Neural cell (in vitro differentiated cells): ENCODE measurements at regions not wholly inside any gene's neighbourhood (a gene's known extent, or its start where the extent isn't known, plus 50 kb on each side); places are given as distances from the start of the nearest gene placed in this dataset.

ENCODE experiments used
- H2AFZ ChIP-seq: fragments of 200-600, 300-800 bp; sonication (generic), shearing (Covaris generic); 2 replicates; pipeline ENCODE4 v1.6.0; 2014; ENCODE audit warnings: low read depth, mild to moderate bottlenecking, antibody characterized with exemption, low read length, moderate library complexity
- H3F3A ChIP-seq: fragments of 200-600 bp; shearing (Covaris generic); 2 replicates; pipeline ENCODE4 v1.6.1; 2016; ENCODE audit warnings: mild to moderate bottlenecking, moderate library complexity, mixed read lengths, antibody characterized with exemption, low read length; ENCODE audit not compliant: insufficient read depth, poor library complexity, severe bottlenecking
- H3K27ac ChIP-seq: fragments of 200-600, 300-800 bp; sonication (generic), shearing (Covaris generic); 2 replicates; pipeline ENCODE4 v1.5.1; 2014; ENCODE audit warnings: mild to moderate bottlenecking, low read length, moderate library complexity
- H3K27me3 ChIP-seq: fragments of 300-800, 200-600 bp; sonication (generic), shearing (Covaris generic); 2 replicates; pipeline ENCODE4 v1.6.0; 2014; ENCODE audit warnings: mild to moderate bottlenecking, low read depth, low read length, moderate library complexity; ENCODE audit not compliant: insufficient read depth
- H3K36me3 ChIP-seq: fragments of 300-800, 200-600 bp; sonication (generic), shearing (Covaris generic); 2 replicates; pipeline ENCODE4 v1.5.1; 2014; ENCODE audit warnings: mild to moderate bottlenecking, antibody characterized with exemption, low read length, moderate library complexity; ENCODE audit not compliant: insufficient read depth
- H3K4me2 ChIP-seq: fragments of 300-800, 200-600 bp; sonication (generic), shearing (Covaris generic); 2 replicates; pipeline ENCODE4 v1.6.0; 2014; ENCODE audit warnings: mild to moderate bottlenecking, low read length
- H3K4me3 ChIP-seq: fragments of 300-800, 200-600 bp; sonication (generic), shearing (Covaris generic); 2 replicates; pipeline ENCODE4 v1.5.1; 2014; ENCODE audit warnings: mild to moderate bottlenecking, low read length, moderate library complexity
- H3K79me2 ChIP-seq: fragments of 200-600 bp; shearing (Covaris generic); replicated peaks from 2 replicates; pipeline ENCODE4 v1.6.0; 2014; ENCODE audit warnings: mild to moderate bottlenecking, low read length, moderate library complexity; ENCODE audit not compliant: insufficient read depth
- H3K9ac ChIP-seq: fragments of 300-800, 200-600 bp; sonication (generic), shearing (Covaris generic); 2 replicates; pipeline ENCODE4 v1.6.1; 2016; ENCODE audit warnings: mild to moderate bottlenecking, low read length, mixed read lengths
- H3K9me2 ChIP-seq: fragments of 200-600 bp; shearing (Covaris generic); 2 replicates; pipeline ENCODE4 v1.6.1; 2016; ENCODE audit warnings: mild to moderate bottlenecking, low read length, mixed read lengths; ENCODE audit not compliant: insufficient read depth
- H3K9me3 ChIP-seq: fragments of 200-600, 300-800 bp; sonication (generic), shearing (Covaris generic); 2 replicates; pipeline ENCODE4 v1.6.1; 2016; ENCODE audit warnings: mild to moderate bottlenecking, mixed run types, low read length, moderate library complexity, mixed read lengths
- H4K20me1 ChIP-seq: fragments of 200-600 bp; shearing (Covaris generic); 2 replicates; pipeline ENCODE4 v1.6.1; 2016; ENCODE audit warnings: mild to moderate bottlenecking, mixed run types; ENCODE audit not compliant: insufficient read depth
- EP300 ChIP-seq: fragments of 450-650 bp; conservative IDR thresholded peaks from 2 replicates; pipeline ENCODE4 v1.6.1; 2014; ENCODE audit warnings: antibody characterized with exemption, mild to moderate bottlenecking, moderate library complexity; ENCODE audit not compliant: poor library complexity, severe bottlenecking
- EZH2 ChIP-seq: fragments of 200-600, 300-800 bp; shearing (Covaris generic), sonication (generic); IDR thresholded peaks from 2 replicates; pipeline ENCODE4 v1.6.1; 2014; ENCODE audit warnings: antibody characterized with exemption, low read length, borderline replicate concordance, mild to moderate bottlenecking; ENCODE audit not compliant: insufficient read depth, poor library complexity, severe bottlenecking
- MXI1 ChIP-seq: fragments of 450-650 bp; conservative IDR thresholded peaks from 2 replicates; pipeline ENCODE4 v1.6.1; 2014; ENCODE audit warnings: antibody characterized with exemption, mild to moderate bottlenecking; ENCODE audit not compliant: poor library complexity, severe bottlenecking
- POLR2AphosphoS5 ChIP-seq: IDR thresholded peaks from 2 replicates; pipeline ENCODE4 v1.6.1; 2012
- RAD21 ChIP-seq: fragments of 450-650 bp; conservative IDR thresholded peaks from 2 replicates; pipeline ENCODE4 v1.6.1; 2014; ENCODE audit warnings: antibody characterized with exemption, mild to moderate bottlenecking, moderate library complexity
- SMC3 ChIP-seq: fragments of 450-650 bp; conservative IDR thresholded peaks from 2 replicates; pipeline ENCODE4 v1.6.1; 2014; ENCODE audit warnings: antibody characterized with exemption, mild to moderate bottlenecking, moderate library complexity; ENCODE audit not compliant: poor library complexity
- TAF1 ChIP-seq: IDR thresholded peaks from 2 replicates; pipeline ENCODE4 v1.6.1; 2012; ENCODE audit warnings: low read depth
- TF ChIP-seq, protein P1 (sequence below): IDR thresholded peaks from 2 replicates; pipeline ENCODE4 v1.6.1; 2012; ENCODE audit warnings: borderline replicate concordance
- TF ChIP-seq, protein P2 (sequence below): fragments of 450-650 bp; IDR thresholded peaks from 2 replicates; pipeline ENCODE4 v1.5.1; 2014; ENCODE audit warnings: antibody characterized with exemption, mild to moderate bottlenecking, moderate library complexity; ENCODE audit not compliant: poor library complexity, severe bottlenecking

- Histone ChIP-seq H3K36me3 (no peaks in the 10 kb centered on the region), H3K27me3 (no peaks in the 10 kb centered on the region), H3K9me2 (no peaks in the 10 kb centered on the region), H3K79me2 (no peaks in the 10 kb centered on the region), H4K20me1 (no peaks in the 10 kb centered on the region), H3F3A (no peaks in the 10 kb centered on the region), H3K4me2 (no peak overlapping the region), H2AFZ (no peak overlapping the region), H3K4me3 (no peak overlapping the region), H3K27ac (no peak overlapping the region), H3K9me3 (no peaks in the 10 kb centered on the region), H3K9ac (no peak overlapping the region)
- TF ChIP-seq, protein P1, sequence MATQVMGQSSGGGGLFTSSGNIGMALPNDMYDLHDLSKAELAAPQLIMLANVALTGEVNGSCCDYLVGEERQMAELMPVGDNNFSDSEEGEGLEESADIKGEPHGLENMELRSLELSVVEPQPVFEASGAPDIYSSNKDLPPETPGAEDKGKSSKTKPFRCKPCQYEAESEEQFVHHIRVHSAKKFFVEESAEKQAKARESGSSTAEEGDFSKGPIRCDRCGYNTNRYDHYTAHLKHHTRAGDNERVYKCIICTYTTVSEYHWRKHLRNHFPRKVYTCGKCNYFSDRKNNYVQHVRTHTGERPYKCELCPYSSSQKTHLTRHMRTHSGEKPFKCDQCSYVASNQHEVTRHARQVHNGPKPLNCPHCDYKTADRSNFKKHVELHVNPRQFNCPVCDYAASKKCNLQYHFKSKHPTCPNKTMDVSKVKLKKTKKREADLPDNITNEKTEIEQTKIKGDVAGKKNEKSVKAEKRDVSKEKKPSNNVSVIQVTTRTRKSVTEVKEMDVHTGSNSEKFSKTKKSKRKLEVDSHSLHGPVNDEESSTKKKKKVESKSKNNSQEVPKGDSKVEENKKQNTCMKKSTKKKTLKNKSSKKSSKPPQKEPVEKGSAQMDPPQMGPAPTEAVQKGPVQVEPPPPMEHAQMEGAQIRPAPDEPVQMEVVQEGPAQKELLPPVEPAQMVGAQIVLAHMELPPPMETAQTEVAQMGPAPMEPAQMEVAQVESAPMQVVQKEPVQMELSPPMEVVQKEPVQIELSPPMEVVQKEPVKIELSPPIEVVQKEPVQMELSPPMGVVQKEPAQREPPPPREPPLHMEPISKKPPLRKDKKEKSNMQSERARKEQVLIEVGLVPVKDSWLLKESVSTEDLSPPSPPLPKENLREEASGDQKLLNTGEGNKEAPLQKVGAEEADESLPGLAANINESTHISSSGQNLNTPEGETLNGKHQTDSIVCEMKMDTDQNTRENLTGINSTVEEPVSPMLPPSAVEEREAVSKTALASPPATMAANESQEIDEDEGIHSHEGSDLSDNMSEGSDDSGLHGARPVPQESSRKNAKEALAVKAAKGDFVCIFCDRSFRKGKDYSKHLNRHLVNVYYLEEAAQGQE = no peak
- TF ChIP-seq SMC3 = no peak
These were observed 514.0 kb downstream of the MCTP2 start for GRCh38 chr15:94745371-94745770.

DNA sequence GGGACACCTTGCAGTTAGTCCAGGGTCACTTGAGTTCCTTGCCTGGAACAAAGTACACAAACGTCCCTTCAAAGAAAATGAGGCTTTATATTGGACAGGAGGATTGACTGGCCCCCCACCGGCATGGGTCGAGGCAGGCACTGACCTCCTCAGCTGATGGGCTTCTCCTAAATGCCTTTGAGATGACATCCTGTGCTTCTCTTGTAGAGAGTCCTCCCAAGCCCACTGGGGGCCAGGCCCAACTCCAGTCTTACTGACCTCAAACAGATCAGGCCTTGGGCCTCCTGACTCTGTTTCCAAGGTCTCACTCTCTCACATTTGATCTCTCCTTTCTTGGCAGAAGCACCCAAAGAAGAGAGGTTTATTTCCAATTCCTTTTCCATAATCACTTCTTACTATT, 516.1 kb downstream of the MCTP2 start:
- Histone ChIP-seq H3K79me2 (no peaks in the 10 kb centered on the region), H3K4me2 (no peak overlapping the region), H3K4me3 (no peak overlapping the region), H3K27me3 (no peaks in the 10 kb centered on the region), H4K20me1 (no peaks in the 10 kb centered on the region), H3K9ac (no peak overlapping the region), H3K27ac (no peak overlapping the region), H3K9me3 (no peaks in the 10 kb centered on the region), H3F3A (no peaks in the 10 kb centered on the region), H3K36me3 (no peaks in the 10 kb centered on the region), H2AFZ (no peak overlapping the region), H3K9me2 (no peaks in the 10 kb centered on the region)
- no peak for TF ChIP-seq SMC3
- TF ChIP-seq EP300 = no peak
- TF ChIP-seq POLR2AphosphoS5 = no peak

DNA sequence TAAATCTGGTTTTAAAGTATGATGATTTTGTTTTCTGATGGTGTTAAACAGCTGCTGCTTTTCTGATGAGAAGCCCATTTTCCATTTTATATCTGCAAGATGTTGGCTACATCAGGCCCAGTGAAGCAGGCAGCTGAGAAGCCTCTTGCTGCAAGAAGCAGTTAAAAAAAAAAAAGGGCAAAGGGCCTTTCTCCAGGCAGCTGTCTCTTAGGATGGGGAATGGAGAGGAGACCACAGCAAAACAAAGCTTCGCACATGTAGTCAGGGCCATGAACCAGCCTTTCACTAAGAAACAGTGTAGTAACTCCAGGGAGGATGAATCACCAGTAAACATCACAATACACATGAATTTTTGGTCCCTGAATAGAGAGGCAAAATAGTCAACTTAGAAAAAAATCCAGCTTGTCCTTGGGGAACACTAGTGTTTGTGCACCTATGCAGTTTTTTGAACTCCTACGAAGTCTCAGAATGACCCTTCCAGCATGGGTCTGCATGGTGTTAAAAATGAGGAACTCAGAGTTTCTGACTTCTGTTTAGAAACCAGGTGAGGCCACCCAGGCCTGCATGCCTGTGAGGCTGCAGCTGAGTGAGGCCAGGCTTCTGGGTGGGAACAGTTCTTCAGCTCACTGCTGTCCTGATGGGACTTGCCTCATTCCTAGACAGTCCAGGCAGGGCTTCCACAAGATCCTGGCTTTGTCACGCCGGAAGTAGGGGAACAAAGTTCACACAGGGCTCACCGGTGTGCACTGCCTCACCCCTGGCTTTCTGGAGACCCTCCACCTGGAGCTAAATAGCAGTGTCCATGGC, 518.7 kb downstream of the MCTP2 start:
- Histone ChIP-seq H3K27me3 (no peaks in the 10 kb centered on the region), H3K9ac (no peak overlapping the region), H3K27ac (no peak overlapping the region), H4K20me1 (no peaks in the 10 kb centered on the region), H3K9me2 (no peaks in the 10 kb centered on the region), H3K79me2 (no peaks in the 10 kb centered on the region), H3K36me3 (no peaks in the 10 kb centered on the region), H3K4me3 (no peak overlapping the region), H3K4me2 (no peak overlapping the region), H3K9me3 (no peaks in the 10 kb centered on the region), H2AFZ (no peak overlapping the region), H3F3A (no peaks in the 10 kb centered on the region)
- TF ChIP-seq, protein P1 = no peak
- no peak for TF ChIP-seq EZH2
- TF ChIP-seq MXI1 = no peak
- no peak for TF ChIP-seq SMC3
- TF ChIP-seq, protein P2, sequence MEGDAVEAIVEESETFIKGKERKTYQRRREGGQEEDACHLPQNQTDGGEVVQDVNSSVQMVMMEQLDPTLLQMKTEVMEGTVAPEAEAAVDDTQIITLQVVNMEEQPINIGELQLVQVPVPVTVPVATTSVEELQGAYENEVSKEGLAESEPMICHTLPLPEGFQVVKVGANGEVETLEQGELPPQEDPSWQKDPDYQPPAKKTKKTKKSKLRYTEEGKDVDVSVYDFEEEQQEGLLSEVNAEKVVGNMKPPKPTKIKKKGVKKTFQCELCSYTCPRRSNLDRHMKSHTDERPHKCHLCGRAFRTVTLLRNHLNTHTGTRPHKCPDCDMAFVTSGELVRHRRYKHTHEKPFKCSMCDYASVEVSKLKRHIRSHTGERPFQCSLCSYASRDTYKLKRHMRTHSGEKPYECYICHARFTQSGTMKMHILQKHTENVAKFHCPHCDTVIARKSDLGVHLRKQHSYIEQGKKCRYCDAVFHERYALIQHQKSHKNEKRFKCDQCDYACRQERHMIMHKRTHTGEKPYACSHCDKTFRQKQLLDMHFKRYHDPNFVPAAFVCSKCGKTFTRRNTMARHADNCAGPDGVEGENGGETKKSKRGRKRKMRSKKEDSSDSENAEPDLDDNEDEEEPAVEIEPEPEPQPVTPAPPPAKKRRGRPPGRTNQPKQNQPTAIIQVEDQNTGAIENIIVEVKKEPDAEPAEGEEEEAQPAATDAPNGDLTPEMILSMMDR = no peak
- TF ChIP-seq TAF1 = no peak
- TF ChIP-seq EP300 = no peak
- TF ChIP-seq RAD21 = no peak
- TF ChIP-seq POLR2AphosphoS5 = no peak
